A549 (cell line): ENCODE measurements at regions not wholly inside any gene's neighbourhood (a gene's known extent, or its start where the extent isn't known, plus 50 kb on each side); places are given as distances from the start of the nearest gene placed in this dataset.

Source experiments
- ATAC-seq, 2 experiments: fragments of 200-7000 bp in 1 of 2; fragments of >200 bp in 1 of 2; cut with Nextera tagmentation in 1 of 2; cut with Tn5 transposase in 1 of 2; 3 replicates each; pipeline versions ENCODE4 v1.8.0 to v1.9.1; 2018 to 2020; ENCODE audit warnings: mild to moderate bottlenecking in 1 of 2, moderate library complexity in 1 of 2
- CTCF ChIA-PET: fragments of 300-600 bp; sonication (Branson Sonifier 250); formaldehyde crosslinking; extraction: SDS; loops from one replicate; lab custom pipeline; 2021; ENCODE audit warnings: antibody characterized with exemption, inconsistent platforms; lab: Yijun Ruan, JAX
- POLR2A ChIA-PET: fragments of 350-600 bp; formaldehyde crosslinking; extraction: SDS; loops from one replicate; lab custom pipeline; 2021; ENCODE audit warnings: antibody characterized with exemption, inconsistent platforms; lab: Yijun Ruan, JAX
- DNase-seq, 2 experiments: peaks; one replicate each; pipeline versions ENCODE4 v3.0.0 to v3.0.0-alpha.2; 2011 to 2016; ENCODE audit warnings: low read depth in 1 of 2, low spot score in 1 of 2
- FAIRE-seq: peaks from 2 replicates; lab custom pipeline; 2011; peaks lifted over from hg19 to GRCh38; lab: Jason Lieb, UNC
- H3K27ac ChIP-seq, 2 experiments: fragments of >200 bp; sonication (Bioruptor Twin); formaldehyde crosslinking; 3 replicates each; pipeline ENCODE4 v1.5.1; 2016 to 2017
- H3K4me1 ChIP-seq: fragments of >200 bp; sonication (Bioruptor Twin); formaldehyde crosslinking; 3 replicates; pipeline ENCODE4 v1.6.1; 2016
- H3K4me2 ChIP-seq: fragments of >200 bp; sonication (Bioruptor Twin); formaldehyde crosslinking; 3 replicates; pipeline ENCODE4 v1.6.1; 2016
- H3K4me3 ChIP-seq: fragments of >200 bp; sonication (Bioruptor Twin); formaldehyde crosslinking; 3 replicates; pipeline ENCODE4 v1.5.1; 2016
- H3K9me3 ChIP-seq: fragments of >200 bp; sonication (Bioruptor Twin); formaldehyde crosslinking; 3 replicates; pipeline ENCODE4 v1.6.1; 2016
- BHLHE40 ChIP-seq: IDR thresholded peaks from 2 replicates; pipeline ENCODE4 v1.6.1; 2012; ENCODE audit warnings: low read depth, low read length, inconsistent platforms
- CBX2 ChIP-seq: fragments of 200-600 bp; sonication (generic); IDR thresholded peaks from 2 replicates; pipeline ENCODE4 v1.6.1; 2016; ENCODE audit warnings: low read depth, mild to moderate bottlenecking, borderline replicate concordance
- CHD2 ChIP-seq: fragments of 150-350 bp; IDR thresholded peaks from 2 replicates; pipeline ENCODE4 v1.6.1; 2014; ENCODE audit warnings: low read length; ENCODE audit not compliant: partially characterized antibody
- E2F6 ChIP-seq: IDR thresholded peaks from 2 replicates; pipeline ENCODE4 v1.6.1; 2012; ENCODE audit warnings: low read depth, borderline replicate concordance
- EHF ChIP-seq: fragments of 250-450 bp; sonication (Bioruptor Pico); IDR thresholded peaks from 2 replicates; pipeline ENCODE4 v1.5.0; 2020; ENCODE audit warnings: mild to moderate bottlenecking
- EHMT2 ChIP-seq: fragments of 200-600 bp; sonication (generic); IDR thresholded peaks from 2 replicates; pipeline ENCODE4 v1.6.1; 2016; ENCODE audit warnings: antibody characterized with exemption, low read depth, mild to moderate bottlenecking, moderate library complexity
- ELK1 ChIP-seq: fragments of 150-350 bp; IDR thresholded peaks from 2 replicates; pipeline ENCODE4 v1.6.1; 2014; ENCODE audit warnings: low read depth, mild to moderate bottlenecking, low read length
- ESRRA ChIP-seq: fragments of 150-350 bp; IDR thresholded peaks from 2 replicates; pipeline ENCODE4 v1.6.1; 2014; ENCODE audit warnings: mild to moderate bottlenecking, low read length, borderline replicate concordance
- FOSL2 ChIP-seq, 2 experiments: fragments of 450-650 bp in 1 of 2; fragments of >200 bp in 1 of 2; sonication (Bioruptor Twin) in 1 of 2; formaldehyde crosslinking; IDR thresholded peaks; 2 replicates each; pipeline versions ENCODE4 v1.5.0 to v1.6.1; 2016 to 2020; ENCODE audit warnings: mild to moderate bottlenecking in 1 of 2, moderate library complexity in 1 of 2
- GATA3 ChIP-seq: IDR thresholded peaks from 2 replicates; pipeline ENCODE4 v1.6.1; 2012; ENCODE audit warnings: borderline replicate concordance
- HDAC2 ChIP-seq: fragments of 200-600 bp; sonication (generic); IDR thresholded peaks from 2 replicates; pipeline ENCODE4 v1.6.1; 2016
- HEYL ChIP-seq: fragments of 250-450 bp; sonication (Bioruptor Pico); IDR thresholded peaks from 2 replicates; pipeline ENCODE4 v1.8.0; 2021; ENCODE audit warnings: mild to moderate bottlenecking, moderate library complexity
- HOXA7 ChIP-seq: fragments of 250-450 bp; sonication (Bioruptor Pico); IDR thresholded peaks from 2 replicates; pipeline ENCODE4 v1.5.0; 2020; ENCODE audit warnings: mild to moderate bottlenecking, moderate library complexity
- HOXB13 ChIP-seq: fragments of 250-450 bp; sonication (Bioruptor Pico); IDR thresholded peaks from 2 replicates; pipeline ENCODE4 v1.5.0; 2020; ENCODE audit warnings: low read depth, mild to moderate bottlenecking, moderate library complexity
- KDM1A ChIP-seq: fragments of 200-600 bp; sonication (generic); IDR thresholded peaks from 2 replicates; pipeline ENCODE4 v1.6.1; 2016; ENCODE audit warnings: low read depth, mild to moderate bottlenecking
- MAFK ChIP-seq: fragments of 450-650 bp; IDR thresholded peaks from 2 replicates; pipeline ENCODE4 v1.6.1; 2014; ENCODE audit not compliant: partially characterized antibody
- MYC ChIP-seq: IDR thresholded peaks from 2 replicates; pipeline ENCODE4 v1.6.1; 2012; ENCODE audit warnings: mild to moderate bottlenecking, inconsistent platforms, low read length, improper control_type of control experiment, borderline replicate concordance
- NR3C1 ChIP-seq: fragments of >200 bp; sonication (Bioruptor Twin); formaldehyde crosslinking; IDR thresholded peaks from 3 replicates; pipeline ENCODE4 v1.6.1; 2017
- PHF8 ChIP-seq: fragments of 200-600 bp; sonication (generic); IDR thresholded peaks from 2 replicates; pipeline ENCODE4 v1.6.1; 2016; ENCODE audit warnings: low read depth, mild to moderate bottlenecking, antibody characterized with exemption, moderate library complexity, borderline replicate concordance
- RAD21 ChIP-seq, 2 experiments: fragments of >200 bp in 1 of 2; sonication (Bioruptor Twin) in 1 of 2; formaldehyde crosslinking in 1 of 2; IDR thresholded peaks in 1 of 2; conservative IDR thresholded peaks in 1 of 2; 2 replicates in 1 of 2; 3 replicates in 1 of 2; pipeline ENCODE4 v1.6.1; 2012 to 2018; ENCODE audit warnings: inconsistent platforms in 1 of 2
- RCOR1 ChIP-seq: fragments of 150-350 bp; IDR thresholded peaks from 2 replicates; pipeline ENCODE4 v1.6.1; 2014; ENCODE audit warnings: antibody characterized with exemption, low read length, low read depth
- TFCP2L1 ChIP-seq: fragments of 250-450 bp; sonication (Bioruptor Pico); IDR thresholded peaks from 2 replicates; pipeline ENCODE4 v1.5.0; 2021; ENCODE audit warnings: mild to moderate bottlenecking
- TP53 ChIP-seq: fragments of 250-450 bp; sonication (Bioruptor Pico); IDR thresholded peaks from 2 replicates; pipeline ENCODE4 v1.5.0; 2021; ENCODE audit warnings: mild to moderate bottlenecking, moderate library complexity
- ZFP36 ChIP-seq: fragments of 450-650 bp; IDR thresholded peaks from 2 replicates; pipeline ENCODE4 v1.6.1; 2014; ENCODE audit warnings: borderline replicate concordance; ENCODE audit not compliant: partially characterized antibody
- ZNF302 ChIP-seq: fragments of 250-450 bp; sonication (Bioruptor Pico); IDR thresholded peaks from 2 replicates; pipeline ENCODE4 v1.9.0; 2021; ENCODE audit warnings: inconsistent platforms, mild to moderate bottlenecking, moderate library complexity
- ZSCAN20 ChIP-seq: fragments of 250-450 bp; sonication (Bioruptor Pico); IDR thresholded peaks from 2 replicates; pipeline ENCODE4 v1.8.0; 2022; ENCODE audit warnings: mild to moderate bottlenecking, moderate library complexity
- WGBS: methylation state at CpG from one replicate; pipeline ENCODE4 v1.1.6; 2017; ENCODE audit errors: missing lambda C conversion rate; 5-methylcytosine and 5-hydroxymethylcytosine counted together
- TF ChIP-seq, protein P1 (sequence below): fragments of >200 bp; sonication (Bioruptor Twin); formaldehyde crosslinking; IDR thresholded peaks from 3 replicates; pipeline ENCODE4 v1.5.1; 2016

GRCh38 chr2:61640406-61640805, 102.2 kb upstream of the XPO1 start:
- Histone ChIP-seq H3K9me3 (no peaks in the 10 kb centered on the region), H3K4me1 (peaks cover 12% of the 10 kb centered on the region), H3K27ac (no peak overlapping the region), H3K4me2 (no peak overlapping the region), H3K4me3 (no peak overlapping the region)
- ChIA-PET CTCF (interaction anchor here (0.6 to 1.0 kb wide), 2 partner anchors 11 to 127 kb away, joined by 4 to 5 read pairs; no protein-coding TSS in a partner anchor), POLR2A (no interaction called here)
- no peak for FAIRE-seq
- DNase-seq = no peak
- WGBS = 85% methylated on average over 2 of the region's 2 CpGs
- ATAC-seq = no peak
- TF ChIP-seq PHF8 = no peak
- TF ChIP-seq BHLHE40 = no peak
- TF ChIP-seq NR3C1 = no peak
- no peak for TF ChIP-seq TP53 (CRISPR knock-in tag)
- TF ChIP-seq ZFP36 = no peak
- no peak for TF ChIP-seq E2F6
- TF ChIP-seq ESRRA = no peak
- TF ChIP-seq MAFK = no peak
- no peak for TF ChIP-seq KDM1A
- no peak for TF ChIP-seq ZNF302
- no peak for TF ChIP-seq TFCP2L1 (CRISPR knock-in tag)
- TF ChIP-seq, protein P1, sequence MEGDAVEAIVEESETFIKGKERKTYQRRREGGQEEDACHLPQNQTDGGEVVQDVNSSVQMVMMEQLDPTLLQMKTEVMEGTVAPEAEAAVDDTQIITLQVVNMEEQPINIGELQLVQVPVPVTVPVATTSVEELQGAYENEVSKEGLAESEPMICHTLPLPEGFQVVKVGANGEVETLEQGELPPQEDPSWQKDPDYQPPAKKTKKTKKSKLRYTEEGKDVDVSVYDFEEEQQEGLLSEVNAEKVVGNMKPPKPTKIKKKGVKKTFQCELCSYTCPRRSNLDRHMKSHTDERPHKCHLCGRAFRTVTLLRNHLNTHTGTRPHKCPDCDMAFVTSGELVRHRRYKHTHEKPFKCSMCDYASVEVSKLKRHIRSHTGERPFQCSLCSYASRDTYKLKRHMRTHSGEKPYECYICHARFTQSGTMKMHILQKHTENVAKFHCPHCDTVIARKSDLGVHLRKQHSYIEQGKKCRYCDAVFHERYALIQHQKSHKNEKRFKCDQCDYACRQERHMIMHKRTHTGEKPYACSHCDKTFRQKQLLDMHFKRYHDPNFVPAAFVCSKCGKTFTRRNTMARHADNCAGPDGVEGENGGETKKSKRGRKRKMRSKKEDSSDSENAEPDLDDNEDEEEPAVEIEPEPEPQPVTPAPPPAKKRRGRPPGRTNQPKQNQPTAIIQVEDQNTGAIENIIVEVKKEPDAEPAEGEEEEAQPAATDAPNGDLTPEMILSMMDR = no peak
- TF ChIP-seq ELK1 = no peak
- TF ChIP-seq MYC = no peak
- TF ChIP-seq CHD2 = no peak
- no peak for TF ChIP-seq EHMT2

GRCh38 chr2:61639721-61640120, 101.6 kb upstream of the XPO1 start:
- WGBS = 90% methylated on average over 9 of the region's 9 CpGs
- Histone ChIP-seq H3K4me3 (no peak overlapping the region), H3K4me2 (no peak overlapping the region), H3K27ac (no peak overlapping the region), H3K4me1 (peaks cover 17% of the 10 kb centered on the region), H3K9me3 (no peaks in the 10 kb centered on the region)
- TF ChIP-seq CBX2 (no peak), MAFK (no peak), HOXA7 (no peak), HEYL (no peak), TFCP2L1 (CRISPR knock-in tag) (no peak), RCOR1 (no peak), HOXB13 (no peak), FOSL2 (IDR thresholded peaks at IDR 0.05) (no peak), FOSL2 (CRISPR knock-in tag; IDR thresholded peaks at IDR 0.05) (no peak), EHF (CRISPR knock-in tag) (no peak), ZSCAN20 (no peak), PHF8 (no peak), GATA3 (no peak), KDM1A (no peak), HDAC2 (no peak), RAD21 (conservative IDR thresholded peaks at IDR 0.05 in 1 of 2, IDR thresholded peaks at IDR 0.05 in 1 of 2) (no peak), E2F6 (no peak)
- ChIA-PET CTCF (interaction anchor here (1.1 kb wide), 1 partner anchor 19 kb away, joined by 4 read pairs; no protein-coding TSS in a partner anchor), POLR2A (no interaction called here)
- FAIRE-seq (no peak), ATAC-seq (no peak), DNase-seq (no peak)
